K562 (cell line): ENCODE measurements at regions not wholly inside any gene's neighbourhood (a gene's known extent, or its start where the extent isn't known, plus 50 kb on each side); places are given as distances from the start of the nearest gene placed in this dataset.
"Not testable (repeated sequence)": the region's sequence is repeated elsewhere in the genome, so short reads cannot be mapped to it uniquely, and the experiment has no call there.

Source experiments
- ATAC-seq: fragments of 200-7000 bp; cut with Tn5 transposase; 3 replicates; pipeline ENCODE4 v1.9.1; 2020; ENCODE audit warnings: moderate library complexity
- BruUV-seq: library from RNA; stranded (reverse); fragments of 400-500 nt; replicated peaks from 2 replicates; lab custom pipeline; 2021; lab: Mats Ljungman, UMichigan
- CTCF ChIA-PET: fragments of 300-600 bp; formaldehyde crosslinking; extraction: SDS; loops from one replicate; lab custom pipeline; 2021; ENCODE audit warnings: low intra/inter-chr PET ratio; lab: Yijun Ruan, JAX
- POLR2A ChIA-PET: fragments of 300-600, 350-650 bp; sonication (Branson Sonifier 250); formaldehyde crosslinking; extraction: SDS; loops from one replicate; lab custom pipeline; 2021; ENCODE audit warnings: antibody characterized with exemption, inconsistent platforms; lab: Yijun Ruan, JAX
- DNase-seq, 4 experiments: peaks; one replicate each; pipeline versions ENCODE4 v3.0.0 to v3.0.0-alpha.2; 2011 to 2018; ENCODE audit warnings: low spot score in 3 of 4, mixed read lengths in 3 of 4; ENCODE audit errors: extremely low read depth in 1 of 4
- FAIRE-seq: peaks from 2 replicates; lab custom pipeline; 2011; peaks lifted over from hg19 to GRCh38; lab: Jason Lieb, UNC
- H2AFZ ChIP-seq: 2 replicates; pipeline ENCODE4 v1.6.0; 2011; ENCODE audit warnings: low read depth, low read length, control low read depth, inconsistent platforms
- H3K27ac ChIP-seq: fragments of 200-600 bp; 3 replicates; pipeline ENCODE4 v1.8.0; 2011; ENCODE audit warnings: low read depth, mild to moderate bottlenecking, control low read depth, inconsistent platforms, low read length, moderate library complexity, mixed read lengths; ENCODE audit errors: extremely low read depth
- H3K27me3 ChIP-seq, 2 experiments: fragments of 300-600 bp in 1 of 2; 2 replicates in 1 of 2; 3 replicates in 1 of 2; pipeline versions ENCODE4 v1.6.0 to v1.8.0; 2011; ENCODE audit warnings: inconsistent platforms in 2 of 2, low read length in 2 of 2, mild to moderate bottlenecking in 1 of 2, mixed read lengths in 1 of 2, moderate library complexity in 1 of 2; ENCODE audit not compliant: control insufficient read depth in 2 of 2, insufficient read depth in 2 of 2
- H3K36me3 ChIP-seq: fragments of 300-600 bp; 3 replicates; pipeline ENCODE4 v1.8.0; 2011; ENCODE audit warnings: mild to moderate bottlenecking, low read length, inconsistent platforms; ENCODE audit not compliant: control insufficient read depth, insufficient read depth
- H3K4me1 ChIP-seq, 2 experiments: fragments of 200-600 bp in 1 of 2; replicated peaks in 1 of 2; 2 replicates in 1 of 2; 3 replicates in 1 of 2; pipeline versions ENCODE4 v1.5.1 to v1.8.0; 2011; ENCODE audit warnings: inconsistent platforms in 2 of 2, low read length in 2 of 2, mild to moderate bottlenecking in 1 of 2, mixed read lengths in 1 of 2, moderate library complexity in 1 of 2; ENCODE audit not compliant: control insufficient read depth in 2 of 2, insufficient read depth in 2 of 2
- H3K4me2 ChIP-seq: 2 replicates; pipeline ENCODE4 v1.6.1; 2011; ENCODE audit warnings: low read length, control low read depth, inconsistent platforms, mixed read lengths; ENCODE audit not compliant: insufficient read depth
- H3K4me3 ChIP-seq: fragments of 200-600 bp; sonication (generic), shearing (Covaris generic); 2 replicates; pipeline ENCODE4 v1.5.1; 2016; ENCODE audit warnings: control low read depth, inconsistent platforms
- H3K79me2 ChIP-seq: fragments of 200-600 bp; 3 replicates; pipeline ENCODE4 v1.8.0; 2011; ENCODE audit warnings: low read length, inconsistent platforms; ENCODE audit not compliant: control insufficient read depth, insufficient read depth
- H3K9ac ChIP-seq, 2 experiments: 2 replicates each; pipeline versions ENCODE4 v1.6.0 to v1.6.1; 2011; ENCODE audit warnings: low read depth in 2 of 2, low read length in 2 of 2, control low read depth in 1 of 2, inconsistent platforms in 1 of 2, mild to moderate bottlenecking in 1 of 2, mixed read lengths in 1 of 2; ENCODE audit not compliant: insufficient read depth in 1 of 2
- H3K9me1 ChIP-seq: one replicate; pipeline ENCODE4 v1.6.0; 2011; ENCODE audit warnings: inconsistent platforms, mild to moderate bottlenecking, low read length, moderate library complexity; ENCODE audit not compliant: control insufficient read depth, insufficient read depth
- H3K9me3 ChIP-seq: replicated peaks from 2 replicates; pipeline ENCODE4 v1.5.1; 2011; ENCODE audit warnings: low read depth, low read length, inconsistent platforms; ENCODE audit not compliant: control insufficient read depth, insufficient read depth
- H4K20me1 ChIP-seq: replicated peaks from 2 replicates; pipeline ENCODE4 v1.6.1; 2011; ENCODE audit warnings: low read length, inconsistent platforms, mixed read lengths; ENCODE audit not compliant: control insufficient read depth, insufficient read depth
- ZBTB11 ChIP-seq, 3 experiments: fragments of 200-800 bp in 1 of 3; fragments of 250-450 bp in 1 of 3; fragments of 450-650 bp in 1 of 3; sonication (Bioruptor Pico) in 1 of 3; sonication (Bioruptor generic) in 1 of 3; formaldehyde crosslinking in 1 of 3; IDR thresholded peaks; 2 replicates each; pipeline versions ENCODE4 v1.6.1 to v1.8.0; 2016 to 2022; ENCODE audit warnings: mild to moderate bottlenecking in 2 of 3, missing genetic modification characterization in 2 of 3, missing compliant biosample characterization in 1 of 3, moderate library complexity in 1 of 3
- WGBS: fragments of 100-300 bp; shearing (Covaris generic); methylation state at CpG from one replicate; pipeline ENCODE4 v1.1.6; 2016; ENCODE audit warnings: low coverage, mixed read lengths; ENCODE audit not compliant: insufficient coverage; ENCODE audit errors: missing lambda C conversion rate; 5-methylcytosine and 5-hydroxymethylcytosine counted together
- in situ Hi-C: fragments of 300-500 bp; cut with MboI; formaldehyde crosslinking; loops from 4 replicates; pipeline ENCODE4 v1.15.0; 2018; ENCODE audit warnings: inconsistent platforms, mixed read lengths
- intact Hi-C: fragments of 100-400 bp; cut with micrococcal nuclease; formaldehyde crosslinking; loops from 2 replicates; pipeline ENCODE4 v1.14.2; 2022

- intact Hi-C loops, H3K4me1 ChIP-seq, POLR2A ChIA-PET, H3K4me2 ChIP-seq, ATAC-seq, H3K27ac ChIP-seq, BruUV-seq, H3K36me3 ChIP-seq, H3K4me3 ChIP-seq, H3K9me3 ChIP-seq, H4K20me1 ChIP-seq, FAIRE-seq, H3K9ac ChIP-seq, CTCF ChIA-PET, H3K79me2 ChIP-seq, DNase-seq, H2AFZ ChIP-seq, H3K9me1 ChIP-seq, in situ Hi-C loops: not testable (repeated sequence)
- 0% methylated on average over 3 of the region's 8 CpGs for WGBS
- H3K27me3 ChIP-seq, result peaks cover 0 to 11% of the 10 kb centered on the region in 2 experiments; a peak in 3 of 5 replicates
These were observed 126.9 kb upstream of the SULF2 start for GRCh38 chr20:47912165-47912564.

- CTCF ChIA-PET, H3K9me1 ChIP-seq, H3K4me2 ChIP-seq, BruUV-seq, H3K4me1 ChIP-seq, in situ Hi-C loops, ATAC-seq, H3K9ac ChIP-seq, H3K27ac ChIP-seq, H3K79me2 ChIP-seq, H3K4me3 ChIP-seq, H2AFZ ChIP-seq, POLR2A ChIA-PET, H3K36me3 ChIP-seq, DNase-seq, H3K9me3 ChIP-seq, H4K20me1 ChIP-seq, intact Hi-C loops, FAIRE-seq: not testable (repeated sequence)
- peak in 1 of 3 experiments; percentile 63; a peak in 1 of 6 replicates for TF ChIP-seq ZBTB11 (CRISPR knock-in tag; IDR thresholded peaks at IDR 0.05)
- H3K27me3 ChIP-seq, result peaks cover 0 to 16% of the 10 kb centered on the region in 2 experiments
- WGBS, result 3% methylated on average over 10 of the region's 12 CpGs
These were observed 124.6 kb upstream of the SULF2 start for GRCh38 chr20:47909696-47910369.
